ENCODE measurements at regions not wholly inside any gene's neighbourhood (a gene's known extent, or its start where the extent isn't known, plus 50 kb on each side); places are given as distances from the start of the nearest gene placed in this dataset.

- DNase-seq (ENCODE audit: low read depth): no peak
Observed at GRCh38 chr1:234536741-234537140, 57.8 kb upstream of the TARBP1 start.

GRCh38 chr1:234535763-234536515 lies 57.0 kb upstream of the TARBP1 start:
- DNase-seq (ENCODE audit: low read depth): peak; percentile 92

- no peak for DNase-seq (ENCODE audit: low read depth)
Observed at GRCh38 chr1:234535218-234535617, 56.2 kb upstream of the TARBP1 start.

- peak; percentile 82 for DNase-seq (ENCODE audit: low read depth)
Observed at GRCh38 chr1:234533975-234534876, 55.2 kb upstream of the TARBP1 start.

- DNase-seq (ENCODE audit: low read depth): peak; percentile 95
Observed at GRCh38 chr1:234533034-234533891, 54.3 kb upstream of the TARBP1 start.

GRCh38 chr1:234532503-234532922 lies 53.5 kb upstream of the TARBP1 start:
- DNase-seq (ENCODE audit: low read depth): no peak

GRCh38 chr1:234531151-234531635 lies 52.2 kb upstream of the TARBP1 start:
- DNase-seq (ENCODE audit: low read depth): no peak

- no peak for DNase-seq (ENCODE audit: low read depth)
Observed at GRCh38 chr1:234530672-234531071, 51.7 kb upstream of the TARBP1 start.

- no peak for DNase-seq (ENCODE audit: low read depth)
Observed at GRCh38 chr1:234529950-234530237, 50.9 kb upstream of the TARBP1 start.

- DNase-seq (ENCODE audit: low read depth): no peak
Observed at GRCh38 chr1:234529095-234529949, 50.3 kb upstream of the TARBP1 start.

Data from renal cortical epithelial cell (primary cell).